ENCODE measurements at regions not wholly inside any gene's neighbourhood (a gene's known extent, or its start where the extent isn't known, plus 50 kb on each side); places are given as distances from the start of the nearest gene placed in this dataset.
"Not testable (repeated sequence)": the region's sequence is repeated elsewhere in the genome, so short reads cannot be mapped to it uniquely, and the experiment has no call there.

DNA sequence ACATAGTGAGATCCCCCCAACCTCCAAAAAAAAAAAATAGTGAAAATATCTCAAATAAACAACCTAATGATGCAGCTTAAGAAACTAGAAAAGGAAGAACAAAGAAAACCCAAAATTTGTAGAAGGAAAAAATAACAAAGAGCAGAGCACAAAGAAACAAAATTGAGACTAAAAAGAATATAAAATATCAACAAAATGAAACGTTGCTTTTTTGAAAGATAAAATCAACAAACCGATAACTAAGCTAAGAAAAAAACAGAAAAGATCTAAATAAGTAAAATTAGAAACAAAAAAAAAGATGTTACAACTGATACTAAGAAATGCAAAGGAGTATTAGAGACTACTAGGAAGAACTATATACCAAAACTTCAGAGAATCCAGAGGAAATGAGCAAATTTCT lies 139.3 kb upstream of the PALMD start:
- Histone ChIP-seq H3K4me3 (no peak overlapping the region), H3K27me3 (replicated peaks; ENCODE audit: insufficient read depth) (no peaks in the 10 kb centered on the region), H3K4me1 (ENCODE audit: control insufficient read depth in 1 of 2, low read depth in 2 of 2) (no peaks in the 10 kb centered on the region), H3K27ac (no peak overlapping the region), H3K9me3 (no peaks in the 10 kb centered on the region), H3K36me3 (no peaks in the 10 kb centered on the region)
- ATAC-seq (ENCODE audit: insufficient number of reproducible peaks, low FRiP score, low read depth) (no peak), DNase-seq (ENCODE audit: low spot score) (no peak)
- TF ChIP-seq, protein P1, sequence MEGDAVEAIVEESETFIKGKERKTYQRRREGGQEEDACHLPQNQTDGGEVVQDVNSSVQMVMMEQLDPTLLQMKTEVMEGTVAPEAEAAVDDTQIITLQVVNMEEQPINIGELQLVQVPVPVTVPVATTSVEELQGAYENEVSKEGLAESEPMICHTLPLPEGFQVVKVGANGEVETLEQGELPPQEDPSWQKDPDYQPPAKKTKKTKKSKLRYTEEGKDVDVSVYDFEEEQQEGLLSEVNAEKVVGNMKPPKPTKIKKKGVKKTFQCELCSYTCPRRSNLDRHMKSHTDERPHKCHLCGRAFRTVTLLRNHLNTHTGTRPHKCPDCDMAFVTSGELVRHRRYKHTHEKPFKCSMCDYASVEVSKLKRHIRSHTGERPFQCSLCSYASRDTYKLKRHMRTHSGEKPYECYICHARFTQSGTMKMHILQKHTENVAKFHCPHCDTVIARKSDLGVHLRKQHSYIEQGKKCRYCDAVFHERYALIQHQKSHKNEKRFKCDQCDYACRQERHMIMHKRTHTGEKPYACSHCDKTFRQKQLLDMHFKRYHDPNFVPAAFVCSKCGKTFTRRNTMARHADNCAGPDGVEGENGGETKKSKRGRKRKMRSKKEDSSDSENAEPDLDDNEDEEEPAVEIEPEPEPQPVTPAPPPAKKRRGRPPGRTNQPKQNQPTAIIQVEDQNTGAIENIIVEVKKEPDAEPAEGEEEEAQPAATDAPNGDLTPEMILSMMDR (IDR thresholded peaks at IDR 0.05), result no peak

DNA sequence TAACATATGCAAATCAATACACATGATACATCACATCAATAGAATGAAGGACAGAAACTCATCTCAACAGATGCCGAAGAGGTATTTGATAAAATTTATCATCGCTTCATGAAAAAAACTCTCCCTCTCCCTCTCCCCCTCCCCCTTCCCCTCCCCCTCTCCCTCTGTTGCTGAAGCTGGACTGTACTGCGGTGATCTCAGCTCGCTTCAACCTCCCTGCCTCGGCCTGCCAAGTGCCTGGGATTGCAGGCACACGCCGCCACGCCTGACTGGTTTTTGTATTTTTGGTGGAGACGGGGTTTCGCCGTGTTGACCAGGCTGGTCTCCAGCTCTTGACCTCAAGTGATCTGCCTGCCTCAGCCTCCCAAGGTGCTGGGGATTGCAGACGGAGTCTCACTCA lies 138.5 kb upstream of the PALMD start:
- ATAC-seq (ENCODE audit: insufficient number of reproducible peaks, low FRiP score, low read depth); H3K36me3 ChIP-seq; H3K4me3 ChIP-seq; H3K4me1 ChIP-seq (ENCODE audit: control insufficient read depth in 1 of 2, low read depth in 2 of 2); H3K27me3 ChIP-seq (replicated peaks; ENCODE audit: insufficient read depth); H3K9me3 ChIP-seq; DNase-seq (ENCODE audit: low spot score); H3K27ac ChIP-seq: not testable (repeated sequence)

DNA sequence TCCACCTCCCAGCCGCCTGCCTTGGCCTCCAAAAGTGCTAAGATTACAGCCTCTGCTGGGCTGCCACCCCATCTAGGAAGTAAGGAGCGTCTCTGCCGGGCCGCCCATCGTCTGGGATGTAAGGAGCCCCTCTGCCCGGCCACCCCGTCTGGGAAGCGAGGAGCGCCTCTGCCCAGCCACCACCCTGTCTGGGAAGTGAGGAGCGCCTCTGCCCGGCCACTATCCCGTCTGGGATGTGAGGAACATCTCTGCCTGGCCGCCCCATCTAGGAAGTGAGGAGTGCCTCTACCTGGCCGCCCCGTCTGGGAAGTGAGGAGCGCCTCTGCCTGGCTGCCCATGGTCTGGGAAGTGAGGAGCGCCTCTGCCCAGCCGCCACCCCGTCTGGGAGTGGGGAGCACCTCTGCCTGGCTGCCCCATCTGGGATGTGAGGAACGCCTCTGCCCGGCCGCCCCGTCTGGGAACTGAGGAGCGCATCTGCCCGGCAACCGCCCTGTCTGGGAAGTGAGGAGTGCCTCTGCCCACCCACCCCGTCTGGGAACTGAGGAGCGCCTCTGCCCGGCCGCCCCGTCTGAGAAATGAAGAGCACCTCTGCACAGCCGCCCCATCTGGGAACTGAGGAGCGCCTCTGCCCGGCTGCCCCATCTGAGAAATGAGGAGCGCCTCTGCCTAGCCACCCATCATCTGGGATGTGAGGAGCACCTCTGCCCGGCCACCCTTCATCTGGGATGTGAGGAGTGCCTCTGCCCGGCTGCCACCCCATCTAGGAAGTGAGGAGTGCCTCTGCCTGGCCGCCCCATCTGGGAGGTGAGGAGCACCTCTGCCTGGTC lies 137.8 kb upstream of the PALMD start:
- DNase-seq (ENCODE audit: low spot score), result no peak
- no peak overlapping the region for H3K27ac ChIP-seq
- no peak overlapping the region for H3K4me3 ChIP-seq
- H3K36me3 ChIP-seq, result no peaks in the 10 kb centered on the region
- H3K4me1 ChIP-seq (ENCODE audit: control insufficient read depth in 1 of 2, low read depth in 2 of 2), result no peaks in the 10 kb centered on the region
- no peaks in the 10 kb centered on the region for H3K27me3 ChIP-seq (replicated peaks; ENCODE audit: insufficient read depth)
- TF ChIP-seq, protein P1 (IDR thresholded peaks at IDR 0.05), result no peak
- no peak for ATAC-seq (ENCODE audit: insufficient number of reproducible peaks, low FRiP score, low read depth)
- H3K9me3 ChIP-seq, result no peaks in the 10 kb centered on the region

DNA sequence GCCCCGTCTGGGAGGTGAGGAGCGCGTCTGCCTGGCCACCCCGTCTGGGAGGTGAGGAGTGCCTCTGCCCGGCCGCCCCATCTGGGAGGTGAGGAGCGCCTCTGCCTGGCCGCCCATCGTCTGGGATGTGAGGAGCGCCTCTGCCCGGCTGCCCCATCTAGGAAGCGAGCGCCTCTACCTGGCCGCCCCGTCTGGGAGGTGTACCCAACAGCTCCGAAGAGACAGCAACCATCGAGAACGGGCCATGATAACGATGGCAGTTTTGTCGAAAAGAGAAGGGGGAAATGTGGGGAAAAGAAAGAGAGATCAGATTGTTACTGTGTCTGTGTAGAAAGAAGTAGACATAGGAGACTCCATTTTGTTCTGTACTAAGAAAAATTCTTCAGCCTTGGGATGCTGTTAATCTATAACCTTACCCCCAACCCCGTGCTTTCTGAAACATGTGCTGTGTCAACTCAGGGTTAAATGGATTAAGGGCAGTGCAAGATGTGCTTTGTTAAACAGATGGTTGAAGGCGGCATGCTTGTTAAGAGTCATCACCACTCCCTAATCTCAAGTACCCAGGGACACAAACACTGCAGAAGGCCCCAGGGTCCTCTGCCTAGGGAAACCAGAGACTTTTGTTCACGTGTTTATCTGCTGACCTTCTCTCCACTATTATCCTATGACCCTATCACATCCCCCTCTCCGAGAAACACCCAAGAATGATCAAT lies 137.0 kb upstream of the PALMD start:
- not testable (repeated sequence) for H3K27ac ChIP-seq; H3K27me3 ChIP-seq (replicated peaks; ENCODE audit: insufficient read depth); H3K4me1 ChIP-seq (ENCODE audit: control insufficient read depth in 1 of 2, low read depth in 2 of 2); H3K4me3 ChIP-seq; H3K36me3 ChIP-seq; H3K9me3 ChIP-seq; DNase-seq (ENCODE audit: low spot score); ATAC-seq (ENCODE audit: insufficient number of reproducible peaks, low FRiP score, low read depth)

DNA sequence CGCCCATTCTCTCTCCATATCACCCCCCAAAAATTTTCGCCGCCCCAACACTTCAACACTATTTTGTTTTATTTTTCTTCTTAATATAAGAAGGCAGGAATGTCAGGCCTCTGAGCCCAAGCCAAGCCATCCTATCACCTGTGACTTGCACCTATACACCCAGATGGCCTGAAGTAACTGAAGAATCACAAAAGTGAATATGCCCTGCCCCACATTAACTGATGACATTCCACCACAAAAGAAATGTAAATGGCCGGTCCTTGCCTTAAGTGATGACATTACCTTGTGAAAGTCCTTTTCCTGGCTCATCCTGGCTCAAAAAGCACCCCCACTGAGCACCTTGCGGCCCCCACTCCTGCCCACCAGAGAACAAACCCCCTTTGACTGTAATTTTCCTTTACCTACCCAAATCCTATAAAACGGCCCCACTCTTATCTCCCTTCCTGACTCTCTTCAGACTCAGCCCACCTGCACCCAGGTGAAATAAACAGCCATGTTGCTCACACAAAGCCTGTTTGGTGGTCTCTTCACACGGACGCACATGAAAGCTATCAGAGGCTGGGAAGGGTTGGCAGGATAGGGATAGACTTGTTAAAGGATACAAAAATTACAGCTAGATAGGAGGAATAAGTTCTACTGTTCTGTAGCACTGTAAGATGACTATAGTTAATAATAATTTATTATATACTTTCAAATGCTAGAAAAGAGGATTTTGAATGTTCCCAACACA lies 130.9 kb upstream of the PALMD start:
- ATAC-seq (ENCODE audit: insufficient number of reproducible peaks, low FRiP score, low read depth); H3K27ac ChIP-seq; H3K9me3 ChIP-seq; H3K4me1 ChIP-seq (ENCODE audit: control insufficient read depth in 1 of 2, low read depth in 2 of 2); H3K27me3 ChIP-seq (replicated peaks; ENCODE audit: insufficient read depth); DNase-seq (ENCODE audit: low spot score); H3K4me3 ChIP-seq; H3K36me3 ChIP-seq: not testable (repeated sequence)

DNA sequence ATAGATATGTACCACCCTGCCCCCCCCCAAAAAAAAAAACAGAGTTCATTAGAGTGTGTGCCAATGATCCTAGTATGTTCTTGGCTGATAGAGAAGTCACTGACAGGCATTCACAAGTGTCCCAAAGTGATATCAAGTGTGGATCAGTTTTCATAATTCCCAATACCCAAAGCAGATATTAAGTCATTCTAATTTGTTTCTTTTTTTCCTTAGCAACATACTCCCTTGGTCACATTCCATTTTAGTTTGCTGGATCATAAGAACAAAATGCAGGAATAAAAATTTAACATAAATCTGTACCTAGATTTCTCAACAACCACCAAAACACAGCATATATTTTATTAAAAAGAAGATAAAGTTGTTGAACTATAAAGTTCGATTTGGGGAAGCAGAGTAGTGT lies 129.8 kb upstream of the PALMD start:
- DNase-seq (ENCODE audit: low spot score) (no peak), ATAC-seq (ENCODE audit: insufficient number of reproducible peaks, low FRiP score, low read depth) (no peak)
- H3K27me3 ChIP-seq (replicated peaks; ENCODE audit: insufficient read depth), result no peaks in the 10 kb centered on the region
- no peaks in the 10 kb centered on the region for H3K4me1 ChIP-seq (ENCODE audit: control insufficient read depth in 1 of 2, low read depth in 2 of 2)
- TF ChIP-seq, protein P1 (IDR thresholded peaks at IDR 0.05), result no peak
- no peaks in the 10 kb centered on the region for H3K9me3 ChIP-seq
- no peak overlapping the region for H3K4me3 ChIP-seq
- H3K27ac ChIP-seq, result no peak overlapping the region
- H3K36me3 ChIP-seq, result no peaks in the 10 kb centered on the region

All from thoracic aorta (tissue), 2 donors.